Neural cell (in vitro differentiated cells): ENCODE measurements at regions not wholly inside any gene's neighbourhood (a gene's known extent, or its start where the extent isn't known, plus 50 kb on each side); places are given as distances from the start of the nearest gene placed in this dataset.

ENCODE experiments used
- H2AFZ ChIP-seq: fragments of 200-600, 300-800 bp; sonication (generic), shearing (Covaris generic); 2 replicates; pipeline ENCODE4 v1.6.0; 2014; ENCODE audit warnings: low read depth, mild to moderate bottlenecking, antibody characterized with exemption, low read length, moderate library complexity
- H3F3A ChIP-seq: fragments of 200-600 bp; shearing (Covaris generic); 2 replicates; pipeline ENCODE4 v1.6.1; 2016; ENCODE audit warnings: mild to moderate bottlenecking, moderate library complexity, mixed read lengths, antibody characterized with exemption, low read length; ENCODE audit not compliant: insufficient read depth, poor library complexity, severe bottlenecking
- H3K27ac ChIP-seq: fragments of 200-600, 300-800 bp; sonication (generic), shearing (Covaris generic); 2 replicates; pipeline ENCODE4 v1.5.1; 2014; ENCODE audit warnings: mild to moderate bottlenecking, low read length, moderate library complexity
- H3K27me3 ChIP-seq: fragments of 300-800, 200-600 bp; sonication (generic), shearing (Covaris generic); 2 replicates; pipeline ENCODE4 v1.6.0; 2014; ENCODE audit warnings: mild to moderate bottlenecking, low read depth, low read length, moderate library complexity; ENCODE audit not compliant: insufficient read depth
- H3K36me3 ChIP-seq: fragments of 300-800, 200-600 bp; sonication (generic), shearing (Covaris generic); 2 replicates; pipeline ENCODE4 v1.5.1; 2014; ENCODE audit warnings: mild to moderate bottlenecking, antibody characterized with exemption, low read length, moderate library complexity; ENCODE audit not compliant: insufficient read depth
- H3K4me2 ChIP-seq: fragments of 300-800, 200-600 bp; sonication (generic), shearing (Covaris generic); 2 replicates; pipeline ENCODE4 v1.6.0; 2014; ENCODE audit warnings: mild to moderate bottlenecking, low read length
- H3K4me3 ChIP-seq: fragments of 300-800, 200-600 bp; sonication (generic), shearing (Covaris generic); 2 replicates; pipeline ENCODE4 v1.5.1; 2014; ENCODE audit warnings: mild to moderate bottlenecking, low read length, moderate library complexity
- H3K79me2 ChIP-seq: fragments of 200-600 bp; shearing (Covaris generic); replicated peaks from 2 replicates; pipeline ENCODE4 v1.6.0; 2014; ENCODE audit warnings: mild to moderate bottlenecking, low read length, moderate library complexity; ENCODE audit not compliant: insufficient read depth
- H3K9ac ChIP-seq: fragments of 300-800, 200-600 bp; sonication (generic), shearing (Covaris generic); 2 replicates; pipeline ENCODE4 v1.6.1; 2016; ENCODE audit warnings: mild to moderate bottlenecking, low read length, mixed read lengths
- H3K9me2 ChIP-seq: fragments of 200-600 bp; shearing (Covaris generic); 2 replicates; pipeline ENCODE4 v1.6.1; 2016; ENCODE audit warnings: mild to moderate bottlenecking, low read length, mixed read lengths; ENCODE audit not compliant: insufficient read depth
- H3K9me3 ChIP-seq: fragments of 200-600, 300-800 bp; sonication (generic), shearing (Covaris generic); 2 replicates; pipeline ENCODE4 v1.6.1; 2016; ENCODE audit warnings: mild to moderate bottlenecking, mixed run types, low read length, moderate library complexity, mixed read lengths
- H4K20me1 ChIP-seq: fragments of 200-600 bp; shearing (Covaris generic); 2 replicates; pipeline ENCODE4 v1.6.1; 2016; ENCODE audit warnings: mild to moderate bottlenecking, mixed run types; ENCODE audit not compliant: insufficient read depth
- CTCF ChIP-seq: fragments of 450-650 bp; IDR thresholded peaks from 2 replicates; pipeline ENCODE4 v1.5.1; 2014; ENCODE audit warnings: antibody characterized with exemption, mild to moderate bottlenecking, moderate library complexity; ENCODE audit not compliant: poor library complexity, severe bottlenecking
- EP300 ChIP-seq: fragments of 450-650 bp; conservative IDR thresholded peaks from 2 replicates; pipeline ENCODE4 v1.6.1; 2014; ENCODE audit warnings: antibody characterized with exemption, mild to moderate bottlenecking, moderate library complexity; ENCODE audit not compliant: poor library complexity, severe bottlenecking
- EZH2 ChIP-seq: fragments of 200-600, 300-800 bp; shearing (Covaris generic), sonication (generic); IDR thresholded peaks from 2 replicates; pipeline ENCODE4 v1.6.1; 2014; ENCODE audit warnings: antibody characterized with exemption, low read length, borderline replicate concordance, mild to moderate bottlenecking; ENCODE audit not compliant: insufficient read depth, poor library complexity, severe bottlenecking
- MXI1 ChIP-seq: fragments of 450-650 bp; conservative IDR thresholded peaks from 2 replicates; pipeline ENCODE4 v1.6.1; 2014; ENCODE audit warnings: antibody characterized with exemption, mild to moderate bottlenecking; ENCODE audit not compliant: poor library complexity, severe bottlenecking
- POLR2AphosphoS5 ChIP-seq: IDR thresholded peaks from 2 replicates; pipeline ENCODE4 v1.6.1; 2012
- RAD21 ChIP-seq: fragments of 450-650 bp; conservative IDR thresholded peaks from 2 replicates; pipeline ENCODE4 v1.6.1; 2014; ENCODE audit warnings: antibody characterized with exemption, mild to moderate bottlenecking, moderate library complexity
- REST ChIP-seq: IDR thresholded peaks from 2 replicates; pipeline ENCODE4 v1.6.1; 2012; ENCODE audit warnings: borderline replicate concordance
- TAF1 ChIP-seq: IDR thresholded peaks from 2 replicates; pipeline ENCODE4 v1.6.1; 2012; ENCODE audit warnings: low read depth

GRCh38 chr9:109704546-109704945 lies 75.5 kb upstream of the PALM2AKAP2 start:
- no peaks in the 10 kb centered on the region for H3K36me3 ChIP-seq
- H3K79me2 ChIP-seq, result no peaks in the 10 kb centered on the region

GRCh38 chr9:109705515-109705914 lies 74.5 kb upstream of the PALM2AKAP2 start:
- no peaks in the 10 kb centered on the region for H3K36me3 ChIP-seq
- no peaks in the 10 kb centered on the region for H4K20me1 ChIP-seq
- no peak overlapping the region for H3K27ac ChIP-seq
- H3K27me3 ChIP-seq, result no peaks in the 10 kb centered on the region
- H3K4me3 ChIP-seq, result no peak overlapping the region
- no peaks in the 10 kb centered on the region for H3K9me3 ChIP-seq
- H3K9me2 ChIP-seq, result no peaks in the 10 kb centered on the region
- no peak overlapping the region for H3K9ac ChIP-seq
- H3K79me2 ChIP-seq, result no peaks in the 10 kb centered on the region
- no peak overlapping the region for H3K4me2 ChIP-seq
- no peak for TF ChIP-seq MXI1
- TF ChIP-seq CTCF, result no peak
- TF ChIP-seq TAF1, result no peak
- no peak for TF ChIP-seq RAD21
- TF ChIP-seq REST, result no peak
- no peak overlapping the region for H2AFZ ChIP-seq
- H3F3A ChIP-seq, result no peaks in the 10 kb centered on the region

More at GRCh38 chr9:109704546-109704945, 75.5 kb upstream of the PALM2AKAP2 start:
- Histone ChIP-seq H3K9me2 (no peaks in the 10 kb centered on the region), H4K20me1 (no peaks in the 10 kb centered on the region), H3F3A (no peaks in the 10 kb centered on the region), H3K4me2 (no peak overlapping the region), H3K9ac (no peak overlapping the region), H3K27me3 (no peaks in the 10 kb centered on the region), H3K9me3 (no peaks in the 10 kb centered on the region), H3K4me3 (no peak overlapping the region), H3K27ac (no peak overlapping the region), H2AFZ (no peak overlapping the region)
- no peak for TF ChIP-seq EP300
- TF ChIP-seq TAF1, result no peak
- TF ChIP-seq POLR2AphosphoS5, result no peak
- no peak for TF ChIP-seq CTCF
- no peak for TF ChIP-seq EZH2
